ENCODE measurements at regions not wholly inside any gene's neighbourhood (a gene's known extent, or its start where the extent isn't known, plus 50 kb on each side); places are given as distances from the start of the nearest gene placed in this dataset.

- TF ChIP-seq POLR2A (IDR thresholded peaks at IDR 0.05; ENCODE audit: low read length) (no peak), GATA1 (IDR thresholded peaks at IDR 0.05; ENCODE audit: low read depth, low read length) (no peak)
These were observed 104.6 kb upstream of the NEO1 start for GRCh38 chr15:72947709-72948108.

Data from erythroblast (primary cell).